GM21737 (cell line): ENCODE measurements at regions not wholly inside any gene's neighbourhood (a gene's known extent, or its start where the extent isn't known, plus 50 kb on each side); places are given as distances from the start of the nearest gene placed in this dataset.

Source experiments
- ATAC-seq: cut with Tn5 transposase; IDR thresholded peaks from one replicate; pipeline ENCODE4 v1.9.1; 2021; ENCODE audit warnings: mild to moderate bottlenecking, moderate library complexity; ENCODE audit not compliant: unreplicated experiment

DNA sequence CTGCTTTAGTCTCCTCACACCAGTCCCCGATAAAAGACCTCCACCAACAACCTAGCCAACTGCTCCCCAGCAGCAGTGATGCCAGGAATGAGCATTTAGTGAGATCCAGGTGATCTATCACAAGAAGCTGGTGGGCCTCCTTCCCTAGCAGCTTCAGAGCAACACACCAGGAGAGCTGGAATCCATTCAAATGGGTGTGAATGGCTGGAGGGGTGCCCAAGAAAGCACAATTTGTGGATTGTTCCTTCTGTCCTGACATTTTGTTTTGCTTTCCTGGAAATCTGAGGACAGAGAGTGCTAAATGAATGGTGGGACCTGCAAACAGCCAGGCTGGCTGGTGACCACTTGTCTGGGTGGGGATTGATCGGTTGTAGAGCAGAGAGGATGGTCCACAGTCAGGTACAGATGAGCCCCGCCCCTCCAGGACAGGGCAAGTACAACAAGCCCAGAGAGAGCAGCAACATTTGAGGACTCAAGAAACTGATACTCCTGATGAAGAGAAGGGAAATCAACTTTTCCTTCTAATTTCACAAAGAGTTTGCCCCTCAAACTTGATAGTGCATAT lies 316.8 kb downstream of the VPS13C start:
- no peak for ATAC-seq

DNA sequence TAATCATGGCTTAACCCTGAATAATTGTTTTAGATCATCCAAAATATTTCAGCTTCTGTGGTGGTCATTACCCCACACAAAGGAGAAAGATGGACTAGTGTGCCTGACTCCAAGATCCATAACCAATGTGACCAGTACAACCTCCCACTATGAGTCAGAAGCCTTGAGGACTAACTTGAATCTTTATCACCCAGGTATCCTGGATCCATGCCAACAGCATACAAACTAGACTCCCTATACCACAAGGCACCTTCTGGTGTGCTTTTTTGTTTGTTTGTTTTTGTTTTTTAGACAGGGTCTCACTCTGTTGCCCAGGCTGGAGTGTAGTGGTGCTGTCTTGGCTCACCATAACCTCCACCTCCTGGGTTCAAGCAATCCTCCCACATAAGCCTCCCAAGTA lies 317.7 kb downstream of the VPS13C start:
- ATAC-seq: no peak

DNA sequence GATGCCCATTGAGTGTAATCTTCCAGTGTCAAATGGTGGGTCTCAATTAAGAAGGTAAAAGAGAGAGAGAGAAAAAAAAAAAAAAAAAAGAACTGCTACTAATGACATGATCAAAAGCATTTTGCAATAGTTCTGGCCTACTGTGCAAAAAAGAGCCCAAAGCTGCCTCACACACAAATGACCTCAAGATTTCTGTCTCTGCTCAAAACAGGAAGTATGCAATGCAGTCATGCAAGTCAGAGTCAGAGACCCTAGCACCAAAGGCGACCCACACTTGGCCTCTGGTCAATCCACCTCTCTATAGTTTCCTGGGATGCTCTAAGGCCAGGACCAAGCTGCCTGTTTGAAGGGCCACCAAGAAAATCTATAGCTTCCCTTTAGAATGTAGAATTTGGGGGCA lies 323.5 kb downstream of the VPS13C start:
- ATAC-seq: no peak

DNA sequence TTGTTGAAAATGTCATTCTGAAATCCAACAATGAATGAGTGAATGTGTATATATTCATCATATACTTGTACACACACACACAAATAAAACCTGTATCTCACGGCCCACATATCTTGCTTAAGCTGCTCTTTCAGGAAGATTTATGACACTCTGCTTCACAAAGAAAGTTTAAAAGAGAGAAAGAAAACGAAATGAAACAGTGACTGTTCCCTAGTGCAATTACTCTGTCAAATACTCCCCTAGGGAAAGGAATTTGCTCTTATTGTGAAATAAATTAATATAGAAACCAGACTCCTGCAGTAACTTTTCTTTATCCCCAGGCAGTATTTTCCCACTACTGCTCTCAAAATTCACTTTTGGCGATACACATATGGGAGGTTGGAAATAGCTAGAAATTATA lies 329.1 kb downstream of the VPS13C start:
- no peak for ATAC-seq

DNA sequence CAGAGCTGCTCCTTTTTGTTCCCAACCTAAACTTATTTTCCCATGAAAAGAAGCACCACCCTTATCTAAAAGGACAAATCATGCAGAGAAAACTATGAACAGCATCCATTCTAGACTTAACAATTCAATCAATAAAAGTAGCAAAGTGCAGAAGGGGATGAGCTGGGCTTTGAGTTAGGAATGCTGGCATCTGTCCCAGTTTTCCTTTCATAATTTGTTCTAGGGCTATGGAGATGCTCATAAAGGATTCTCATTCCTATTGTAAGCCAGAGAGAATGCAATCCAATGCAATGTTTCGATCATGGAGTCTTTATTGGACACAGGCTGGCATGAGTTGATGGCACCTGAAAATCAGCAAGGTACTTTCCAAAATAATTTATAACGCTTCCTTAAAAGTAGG lies 330.6 kb downstream of the VPS13C start:
- no peak for ATAC-seq

DNA sequence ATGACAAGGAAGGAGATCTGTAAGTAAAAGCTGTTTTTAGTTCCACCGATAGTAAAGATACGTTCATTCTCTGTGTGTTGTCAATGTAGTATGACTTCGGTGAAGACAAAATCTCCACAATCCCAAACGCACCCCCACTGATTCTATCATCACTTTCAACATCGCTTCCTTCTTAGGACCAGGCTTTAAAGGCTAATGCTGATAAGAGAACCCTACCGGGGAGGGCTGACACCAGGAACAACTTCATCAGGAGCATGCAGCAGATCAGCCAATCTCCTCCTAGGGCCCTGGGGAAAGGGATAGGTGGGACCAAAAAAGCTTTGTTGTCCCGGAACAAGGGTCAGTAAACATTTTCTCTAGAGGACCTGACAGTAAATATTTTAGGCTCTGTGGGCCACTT lies 334.1 kb downstream of the VPS13C start:
- no peak for ATAC-seq

DNA sequence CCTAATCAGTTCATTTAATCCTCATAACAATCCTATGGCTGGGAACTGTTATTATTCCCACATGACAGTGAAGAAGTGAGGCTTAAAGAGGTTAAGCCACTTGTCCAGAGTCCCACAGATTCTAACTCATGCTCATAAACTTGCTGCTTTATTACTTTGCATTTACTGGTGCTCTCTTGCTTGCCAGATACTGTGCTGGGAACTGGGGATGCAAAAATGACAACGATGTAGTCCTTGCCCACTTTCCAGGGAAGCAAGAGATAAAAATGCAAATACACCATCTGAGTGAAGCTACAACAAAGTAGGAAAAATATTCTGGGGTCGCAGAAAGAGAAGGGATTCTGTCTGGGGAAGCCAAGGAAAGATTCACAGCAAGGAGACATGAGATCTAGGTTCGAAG lies 335.0 kb downstream of the VPS13C start:
- no peak for ATAC-seq

DNA sequence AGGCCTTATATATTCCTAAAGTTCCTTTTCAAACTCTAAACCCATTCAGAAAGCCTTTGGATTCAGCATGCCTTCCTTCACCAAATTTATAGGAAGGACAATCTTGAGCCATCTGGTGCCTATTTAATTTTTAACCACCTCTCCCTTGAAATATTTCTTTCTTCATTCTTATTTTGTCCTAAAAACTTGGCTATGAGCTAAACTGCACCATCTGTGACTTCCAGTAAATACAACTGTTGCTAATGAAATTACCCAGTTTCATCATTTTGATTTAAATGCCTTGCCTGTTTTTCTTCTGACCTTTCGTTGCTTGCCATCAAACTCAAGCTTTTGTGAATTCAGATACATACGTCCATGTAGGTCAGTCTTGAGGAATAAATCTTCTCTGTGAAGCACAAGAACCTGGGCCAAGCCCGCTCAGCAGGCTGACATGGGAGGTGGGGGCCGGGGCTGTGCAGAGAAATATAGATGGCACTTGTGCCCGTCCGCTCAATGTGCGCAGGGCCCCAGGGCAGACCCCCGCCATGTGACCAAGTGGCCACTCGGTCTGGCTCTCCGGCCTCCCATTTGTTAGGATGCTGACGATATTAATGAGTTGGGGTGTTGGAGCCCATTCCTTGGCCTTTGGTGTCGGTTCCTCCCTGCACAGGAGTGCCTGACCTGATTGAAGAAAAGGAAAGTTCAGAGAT lies 335.9 kb downstream of the VPS13C start:
- ATAC-seq: no peak

DNA sequence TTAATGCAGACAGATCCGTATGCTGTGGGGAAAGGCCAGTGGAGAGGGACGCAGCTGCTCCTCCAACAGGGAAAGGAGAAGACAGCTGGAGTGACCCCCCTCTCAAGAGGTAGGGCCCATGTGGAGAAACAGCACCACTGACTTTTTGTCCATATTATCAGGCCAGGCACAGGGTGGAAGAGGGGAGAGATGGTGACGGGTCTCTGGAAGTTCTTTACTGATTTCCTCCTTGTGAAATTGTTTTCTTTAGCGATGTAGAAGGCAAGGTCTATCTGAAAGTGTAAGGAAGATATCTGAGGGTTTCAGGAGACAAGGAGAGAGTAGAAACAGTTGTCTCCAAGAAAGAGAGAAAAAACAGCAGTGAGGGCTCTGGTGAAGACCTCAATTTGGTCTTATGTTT lies 338.8 kb downstream of the VPS13C start:
- no peak for ATAC-seq

DNA sequence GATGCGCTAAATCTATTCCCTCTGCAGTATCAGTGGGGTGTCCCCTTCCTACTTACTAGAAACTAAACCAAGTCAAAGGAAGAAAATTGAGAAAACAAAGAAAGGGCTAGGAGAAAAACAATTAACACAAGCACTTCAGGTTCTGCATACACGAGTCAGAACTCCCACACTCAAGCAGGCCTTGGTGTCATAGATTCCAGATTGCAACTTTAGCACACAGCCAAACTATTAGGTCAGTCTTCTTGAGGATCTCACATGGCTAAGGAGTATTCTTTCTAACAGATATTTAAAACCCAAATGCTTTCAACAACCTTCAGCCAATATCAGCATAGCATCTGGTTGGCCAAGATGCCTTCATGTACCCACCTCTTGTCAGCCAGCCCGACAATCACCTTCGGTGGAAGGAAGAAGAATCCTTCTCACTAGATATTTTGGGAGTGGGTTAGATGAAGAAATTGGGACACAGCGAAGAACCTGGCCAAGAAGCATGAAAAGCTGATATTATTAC lies 340.0 kb downstream of the VPS13C start:
- no peak for ATAC-seq

DNA sequence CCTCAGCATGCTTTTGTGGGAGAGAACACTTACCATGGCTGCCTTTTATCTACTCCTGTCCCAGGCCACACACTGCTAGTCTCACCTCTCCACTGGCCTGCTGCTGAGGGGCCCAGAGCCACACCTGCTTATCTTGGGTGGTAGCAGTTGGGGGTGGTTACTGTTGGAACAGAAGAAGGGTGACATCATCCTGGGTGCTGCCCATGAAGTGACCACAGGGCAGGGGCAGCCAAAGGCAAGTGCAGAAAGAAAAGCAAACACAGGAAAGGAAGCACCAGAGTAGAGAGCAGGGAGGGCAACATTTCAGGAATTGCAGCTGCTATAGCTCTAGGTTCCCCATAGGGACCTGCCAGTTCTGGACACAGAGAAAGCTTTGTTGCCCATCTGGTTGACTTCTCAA lies 345.2 kb downstream of the VPS13C start:
- no peak for ATAC-seq

DNA sequence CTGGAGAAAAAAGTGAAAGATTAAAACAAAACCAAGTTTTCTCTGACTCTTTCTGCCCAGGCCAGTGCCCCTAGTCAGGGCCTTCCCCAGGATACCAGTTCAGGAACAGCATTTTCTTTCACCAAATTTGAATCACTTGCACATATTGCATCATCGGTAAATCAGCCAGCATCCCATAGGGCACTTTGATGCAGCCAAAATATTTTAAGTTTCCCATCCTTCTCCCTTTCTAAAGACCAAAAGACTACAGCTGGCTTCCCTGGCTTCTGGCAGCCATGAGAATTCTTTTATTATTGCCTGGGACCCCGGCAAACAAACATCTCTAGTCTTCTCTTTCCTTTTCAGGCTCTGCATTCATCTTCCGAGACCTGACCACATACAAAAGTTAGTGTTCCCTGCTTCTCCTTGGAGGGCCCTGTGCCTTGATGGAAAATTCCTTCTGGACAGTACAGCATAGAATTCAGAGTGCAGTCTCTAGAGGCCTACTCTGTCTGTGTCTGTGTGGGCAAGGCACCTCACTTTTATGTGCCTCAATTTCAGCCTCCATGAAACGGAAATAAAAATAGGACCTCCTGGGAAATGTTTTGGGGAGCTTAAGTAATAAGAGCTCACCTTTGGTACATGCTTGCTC lies 348.0 kb downstream of the VPS13C start:
- no peak for ATAC-seq

DNA sequence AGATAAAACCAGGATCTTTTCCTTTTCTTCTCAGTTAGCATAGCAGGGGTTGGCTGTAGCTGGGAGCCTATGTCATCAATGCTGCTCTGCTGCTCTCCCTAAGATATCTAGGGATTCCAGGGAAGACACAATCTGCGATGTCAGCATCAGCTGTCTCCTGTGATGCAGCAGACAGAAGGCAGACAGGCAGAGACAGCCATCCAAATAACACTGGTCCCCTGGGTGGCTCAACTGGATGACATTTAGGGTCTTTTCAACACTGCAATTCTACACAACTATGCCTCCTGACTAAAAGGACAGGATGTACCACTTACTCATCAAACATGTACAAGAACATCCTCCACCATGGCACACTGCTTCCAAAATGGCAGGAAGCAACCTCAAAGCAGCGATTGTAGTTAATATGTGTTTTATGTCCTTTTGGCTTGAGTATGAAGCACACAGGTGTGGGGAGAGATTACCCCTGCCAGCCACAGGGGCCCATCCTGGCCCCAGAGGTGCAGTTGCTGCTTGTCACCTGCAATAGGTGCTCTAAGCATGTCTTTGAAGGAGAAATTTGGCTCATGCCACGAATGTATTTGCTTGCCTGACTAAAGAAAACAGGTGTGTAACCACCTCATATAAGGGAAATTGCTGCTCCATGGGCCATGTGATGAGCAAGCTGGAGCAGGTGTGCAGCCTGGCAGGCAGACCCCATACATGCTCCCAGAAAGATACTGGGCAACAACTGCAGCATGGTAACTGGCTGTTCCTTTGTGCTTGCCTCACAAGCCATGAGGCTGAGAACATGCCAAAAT lies 357.8 kb downstream of the VPS13C start:
- ATAC-seq: no peak

DNA sequence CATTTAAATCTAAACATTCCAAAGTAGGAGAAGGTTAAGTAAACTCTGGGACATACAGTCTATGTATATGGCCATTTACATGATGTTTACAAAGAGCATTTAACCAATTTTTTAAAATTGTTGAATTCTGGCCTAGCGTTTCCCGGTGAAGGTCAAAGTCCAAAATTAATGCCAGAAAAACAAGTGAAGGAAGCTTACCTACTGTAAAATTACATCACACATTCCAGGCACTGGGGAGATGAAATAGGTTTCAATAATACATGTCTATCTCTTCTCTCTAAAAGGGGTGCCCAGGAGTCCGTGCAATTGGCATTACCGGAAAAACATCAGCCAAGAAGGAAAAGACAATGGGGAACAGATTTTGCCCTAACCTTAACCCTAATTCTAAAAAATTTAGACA lies 358.8 kb downstream of the VPS13C start:
- no peak for ATAC-seq

DNA sequence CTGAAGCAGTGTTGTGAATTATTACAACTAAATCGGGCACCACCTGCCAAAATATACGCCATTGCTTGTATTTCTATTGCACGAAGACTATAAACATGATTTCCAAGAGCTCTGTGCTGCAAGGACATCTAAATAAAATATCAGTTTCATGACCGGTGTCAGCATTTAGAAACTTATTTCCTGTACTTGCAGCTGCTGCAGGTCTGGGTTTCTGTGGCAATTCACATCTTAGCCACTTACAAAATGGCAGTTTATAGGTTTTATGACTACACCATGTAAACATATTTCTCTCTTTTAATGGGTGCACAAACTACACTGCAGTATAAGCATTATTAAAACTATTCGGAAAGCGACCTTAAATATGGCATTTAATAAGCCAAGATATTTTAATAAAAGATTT lies 359.4 kb downstream of the VPS13C start:
- ATAC-seq: no peak

DNA sequence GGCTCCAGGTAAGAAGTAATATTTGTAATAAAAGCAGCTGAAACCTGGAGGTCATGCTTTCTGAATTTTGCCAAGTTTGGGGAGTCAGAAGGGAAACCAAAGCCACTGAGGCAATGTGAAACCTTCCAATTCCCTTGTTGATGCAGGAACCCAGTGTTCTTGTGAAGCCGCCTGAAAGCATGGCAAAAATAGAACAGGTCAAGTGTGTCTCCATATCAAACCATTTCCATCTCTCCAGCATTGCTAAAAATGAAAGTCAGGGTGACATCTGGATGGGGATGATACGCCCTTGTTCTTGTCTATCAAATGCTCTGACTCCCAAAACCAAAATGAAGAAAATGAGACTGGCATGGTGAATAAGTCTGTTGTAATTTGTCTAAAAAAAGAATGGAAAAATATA lies 362.5 kb downstream of the VPS13C start:
- no peak for ATAC-seq

DNA sequence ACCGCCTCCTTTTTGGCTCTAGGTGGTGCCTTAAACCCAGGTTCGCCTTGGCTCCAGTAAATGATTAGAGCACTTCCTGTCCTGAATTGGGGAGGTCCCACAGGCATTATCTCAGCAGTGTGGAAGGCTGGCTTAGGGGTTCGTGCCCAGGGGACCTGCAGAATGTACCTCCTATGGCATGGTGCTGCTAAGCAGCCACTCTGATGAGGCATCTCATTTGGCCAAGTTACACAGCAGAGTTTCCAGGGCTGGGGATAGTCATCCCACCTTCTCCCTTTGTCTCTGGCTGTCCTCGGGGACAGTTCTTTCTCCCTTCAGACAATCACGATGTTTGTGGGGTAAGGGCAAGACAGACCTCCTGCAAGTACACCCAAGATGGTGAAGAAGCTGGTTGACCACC lies 371.2 kb downstream of the VPS13C start:
- no peak for ATAC-seq

DNA sequence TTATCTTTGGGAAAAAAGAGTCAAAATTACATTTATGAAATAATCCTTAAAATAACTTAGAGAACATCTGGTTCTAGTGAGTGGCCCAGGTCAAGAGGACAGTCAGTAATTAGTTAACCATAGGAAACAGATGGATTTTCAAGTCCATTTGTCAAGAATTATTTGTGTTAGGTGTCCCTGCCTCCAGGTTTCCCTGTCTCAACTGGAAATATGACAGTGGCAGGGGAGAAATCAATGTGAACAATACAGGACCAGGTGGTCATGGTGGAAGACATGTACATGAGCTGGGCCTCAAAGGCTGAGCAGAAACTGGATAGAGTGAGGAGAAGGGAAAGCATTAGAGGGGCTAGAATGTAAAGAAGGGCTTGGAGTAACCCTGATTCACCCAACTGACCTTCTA lies 372.6 kb downstream of the VPS13C start:
- no peak for ATAC-seq

DNA sequence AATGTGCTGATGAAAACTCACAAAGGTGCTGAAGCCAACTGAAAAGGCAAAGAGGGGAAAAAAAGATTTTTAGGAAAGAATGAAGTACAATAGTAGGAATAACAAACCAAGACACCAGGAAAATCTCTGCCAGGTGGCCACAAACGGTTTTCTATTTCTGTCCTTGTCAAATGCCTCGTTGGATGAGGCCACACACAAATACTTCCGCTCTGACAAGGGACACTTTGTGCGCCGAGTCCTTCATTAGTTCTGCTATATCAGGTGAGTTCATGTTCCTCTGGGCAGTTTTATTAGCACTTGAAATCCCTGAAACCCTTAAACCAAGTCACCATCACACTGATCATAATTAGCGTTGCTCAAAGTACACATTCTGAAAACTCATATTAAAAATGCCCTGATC lies 373.1 kb downstream of the VPS13C start:
- ATAC-seq: no peak

DNA sequence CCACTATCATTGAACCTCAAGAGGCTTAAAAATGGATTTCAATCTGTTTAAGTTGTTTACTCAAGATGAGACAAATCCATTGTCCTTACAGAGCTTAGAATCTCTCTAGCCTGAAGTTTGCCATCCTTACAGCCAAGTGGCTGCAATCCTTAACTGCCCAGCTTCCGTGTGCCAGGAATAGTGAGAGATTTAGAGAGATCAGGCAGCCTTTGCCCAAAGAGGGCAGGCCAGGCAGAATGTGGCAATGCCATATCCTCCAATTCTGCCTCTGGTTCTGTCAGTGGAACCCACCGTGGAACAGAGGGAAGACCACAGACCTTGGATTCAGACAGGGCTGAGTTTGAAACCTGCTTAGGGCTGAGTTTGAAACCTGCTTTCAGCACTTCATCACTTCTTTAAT lies 374.3 kb downstream of the VPS13C start:
- ATAC-seq: no peak

DNA sequence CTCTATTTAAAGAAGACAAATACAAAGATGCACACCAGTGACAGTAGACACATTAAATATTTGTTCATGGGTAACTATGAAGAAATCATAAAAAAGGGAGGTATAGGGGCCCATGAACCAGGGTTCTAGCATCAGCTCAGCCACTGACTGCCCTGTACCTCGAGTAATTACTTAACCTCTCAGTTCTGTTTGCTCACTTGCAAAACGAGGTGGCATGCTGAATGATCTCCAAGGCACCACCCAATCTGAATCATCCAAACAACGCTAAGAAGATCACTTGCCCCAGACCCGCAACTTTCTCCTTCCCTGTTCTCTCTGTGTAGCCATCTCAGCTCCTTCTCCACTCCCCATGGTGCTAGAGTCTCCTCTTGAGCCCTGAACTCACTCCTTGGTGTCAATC lies 374.7 kb downstream of the VPS13C start:
- no peak for ATAC-seq
